SIG-M5 treated with dmso at 0.1 percent for 504 hours (cell line): ENCODE measurements at regions not wholly inside any gene's neighbourhood (a gene's known extent, or its start where the extent isn't known, plus 50 kb on each side); places are given as distances from the start of the nearest gene placed in this dataset.
A peak's percentile ranks its signal among the peaks of the same experiment; 100 is the strongest.

Source experiments
- DNase-seq: peaks from one replicate; lab custom pipeline; 2025; ENCODE audit not compliant: unreplicated experiment; lab: John Stamatoyannopoulos, UW

DNA sequence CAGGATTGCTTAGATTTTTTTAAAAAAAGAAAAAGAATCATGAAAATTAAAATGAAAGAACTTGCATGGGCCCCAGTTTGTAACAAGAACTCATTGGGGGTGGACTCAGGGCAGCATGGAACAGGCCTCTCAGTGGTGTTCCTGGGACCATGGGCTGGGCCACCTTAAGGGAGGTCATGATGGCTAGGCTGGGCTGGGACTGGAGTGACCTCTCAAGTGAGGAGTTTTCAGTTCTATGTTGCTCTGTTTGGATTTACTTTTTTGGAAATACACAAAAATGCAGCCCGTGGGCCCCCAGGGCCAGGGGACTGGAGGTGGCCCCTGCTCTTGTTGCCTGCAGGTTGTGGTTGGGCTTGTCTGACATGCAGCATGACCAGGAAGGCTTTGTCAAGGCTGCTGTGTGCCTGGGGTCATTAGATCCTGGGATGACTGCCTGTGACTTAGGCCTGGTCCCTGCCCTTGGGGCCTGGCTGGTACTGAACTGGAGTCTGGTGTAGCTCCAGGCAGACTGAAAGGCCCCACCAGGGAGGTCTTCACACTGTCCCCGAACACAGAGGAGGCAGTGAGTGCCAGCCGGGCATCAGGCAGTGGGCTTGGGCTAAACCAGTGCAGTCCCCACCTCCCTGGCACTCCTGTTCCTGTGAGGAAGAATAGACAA, 115.6 kb downstream of the GLI2 start:
- DNase-seq = no peak

DNA sequence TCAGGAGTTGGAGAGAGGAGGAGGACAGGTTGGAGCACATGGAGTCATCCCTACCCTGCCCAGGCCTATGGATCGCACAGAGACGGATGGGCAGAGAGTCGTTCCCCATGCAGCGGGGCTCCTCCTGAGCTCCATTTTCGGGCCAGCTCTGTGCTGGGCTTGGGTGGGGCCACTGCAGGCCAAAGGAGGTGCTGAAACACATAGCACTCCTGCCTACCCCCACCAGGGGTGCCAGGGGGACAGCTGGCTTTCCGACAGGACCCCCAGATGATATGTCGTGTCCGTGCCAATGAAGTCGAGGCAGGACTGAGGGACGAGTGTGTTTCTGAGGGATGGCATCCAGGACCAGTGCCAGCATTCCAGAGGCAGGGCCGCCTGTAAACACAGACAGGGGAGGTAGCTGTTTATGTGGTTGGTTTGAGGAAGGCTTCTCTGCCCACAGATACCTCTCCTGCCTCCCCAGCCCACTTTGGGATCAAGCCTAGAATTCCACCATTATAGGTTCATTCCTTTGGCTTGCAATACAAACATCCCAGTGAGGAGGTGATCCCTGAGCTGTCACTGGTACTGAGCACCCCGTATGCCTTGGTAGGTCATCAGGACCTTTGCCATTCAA, 116.6 kb downstream of the GLI2 start:
- DNase-seq = no peak

DNA sequence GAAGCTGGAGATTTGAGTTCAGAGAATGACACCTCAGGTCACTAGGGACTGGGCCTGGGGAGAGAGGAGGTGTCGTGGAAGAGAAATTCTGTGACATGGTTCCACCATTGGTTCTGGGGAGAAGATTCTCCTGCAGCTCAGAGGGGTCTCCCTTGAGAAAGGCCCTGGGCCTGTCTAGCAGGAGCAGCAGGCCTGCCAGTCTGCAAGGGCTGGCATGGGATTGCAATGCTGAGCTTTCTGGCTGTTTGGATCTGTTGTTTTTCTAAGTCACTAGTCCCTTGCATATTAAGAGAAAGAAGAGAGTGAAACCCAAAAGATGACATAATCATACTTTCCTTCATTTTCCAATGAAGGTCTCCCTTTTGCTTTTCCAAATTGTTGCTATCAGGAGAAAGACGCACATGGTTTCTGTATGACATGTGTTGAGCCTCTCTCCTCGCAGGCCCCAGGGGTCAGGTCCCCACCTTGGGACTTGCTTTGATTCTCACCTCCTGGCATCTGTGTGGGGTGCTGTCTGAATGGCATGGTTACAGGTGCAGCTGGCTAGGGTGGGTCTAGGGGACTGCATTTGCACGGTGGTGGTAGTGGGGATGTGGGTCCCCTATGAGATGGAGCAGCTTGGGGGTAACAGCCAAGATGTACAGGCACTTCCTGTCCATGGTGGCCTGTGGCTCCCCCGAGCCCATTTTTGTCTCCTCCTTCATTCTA, 117.8 kb downstream of the GLI2 start:
- DNase-seq = no peak

DNA sequence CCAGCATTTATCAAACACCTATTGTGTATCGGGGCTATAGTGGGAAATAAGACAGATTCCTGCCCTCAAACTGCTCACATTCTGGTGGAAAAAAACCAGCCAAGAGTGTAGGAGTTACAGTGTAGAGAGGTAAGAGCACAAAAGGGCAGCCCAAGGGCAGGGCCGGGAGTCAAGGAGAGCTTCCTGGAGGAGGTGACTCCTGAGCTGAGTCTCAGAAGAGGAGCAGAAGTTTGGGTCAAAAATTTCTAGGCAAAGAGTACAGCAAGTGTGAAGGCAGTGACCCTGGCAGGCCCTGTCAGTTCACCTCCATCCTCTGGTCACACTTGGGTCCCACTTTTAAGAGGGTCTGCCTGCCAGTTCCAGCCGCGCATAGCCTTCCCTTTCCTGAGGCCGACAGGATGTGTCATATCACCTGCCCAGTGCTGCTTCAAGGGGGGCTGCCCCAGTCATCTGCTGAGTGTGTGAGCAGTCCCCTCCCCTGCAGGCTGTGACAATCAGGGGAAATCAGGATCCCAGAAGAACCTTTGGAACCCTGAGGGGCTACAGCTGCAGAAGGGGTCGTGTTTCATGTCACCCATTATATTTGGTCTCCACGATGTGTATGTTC, 118.4 kb downstream of the GLI2 start:
- no peak for DNase-seq

DNA sequence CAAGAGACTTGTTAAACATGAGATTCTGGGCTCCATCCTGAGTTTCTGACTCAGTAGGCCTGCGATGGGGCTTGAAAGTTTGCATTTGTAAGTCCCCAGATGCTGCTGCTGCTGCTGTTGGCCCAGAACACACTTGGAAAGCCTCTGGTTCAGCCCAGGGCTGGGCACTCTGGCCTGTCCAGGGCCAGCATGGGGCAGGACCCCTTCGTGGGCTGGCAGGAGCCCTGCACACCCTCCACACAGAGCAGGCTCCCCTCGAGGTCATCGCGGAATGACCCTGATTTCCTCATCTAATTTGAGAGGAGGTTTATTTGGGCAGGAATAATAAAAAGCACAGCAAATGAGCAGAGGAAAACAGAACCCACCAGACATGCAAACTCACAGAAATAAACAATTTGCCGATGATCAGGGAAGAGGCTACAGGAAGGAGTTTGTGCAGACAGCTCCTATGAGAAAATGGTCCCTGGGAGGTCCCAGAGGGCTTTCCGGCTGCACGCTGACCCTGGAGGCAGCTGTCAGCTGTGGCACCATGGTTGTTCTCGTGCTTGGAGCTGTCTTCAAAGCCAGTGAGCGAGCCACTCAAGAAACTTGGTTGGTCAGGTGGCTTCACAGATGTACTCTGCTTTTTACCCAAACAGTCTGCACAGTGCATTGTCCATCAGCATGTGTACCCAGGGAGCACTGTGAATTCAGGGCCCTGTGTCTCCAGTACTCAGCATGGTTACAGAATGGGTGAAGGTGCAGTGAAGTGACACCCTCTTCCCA, 119.3 kb downstream of the GLI2 start:
- DNase-seq = no peak

DNA sequence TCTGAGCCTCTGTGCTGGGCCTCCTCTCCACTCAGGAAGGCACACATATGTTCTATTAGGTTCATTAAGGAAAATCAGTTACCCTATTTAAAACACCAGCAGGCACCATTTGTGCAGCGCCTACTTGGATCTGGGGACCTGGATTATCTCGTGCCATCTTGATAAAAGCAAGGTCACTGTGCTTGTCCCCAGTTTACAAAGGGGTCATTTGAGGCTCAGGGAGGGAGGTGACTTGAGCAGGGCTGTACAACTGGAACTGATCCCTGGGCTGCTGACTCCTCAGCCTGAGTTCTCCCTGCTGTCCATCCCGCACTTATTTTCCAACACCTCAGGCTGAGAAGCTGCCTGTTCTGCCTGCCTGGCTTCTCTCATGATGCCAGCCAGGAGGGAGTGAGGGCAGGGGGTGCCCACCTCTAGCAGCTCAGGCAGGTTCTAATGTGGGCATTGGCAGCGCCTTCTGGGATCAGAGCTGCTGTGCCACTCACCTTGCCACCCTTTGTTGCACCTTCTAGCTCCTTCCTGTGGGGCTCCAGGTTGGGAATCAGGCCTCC, 120.3 kb downstream of the GLI2 start:
- DNase-seq = no peak

DNA sequence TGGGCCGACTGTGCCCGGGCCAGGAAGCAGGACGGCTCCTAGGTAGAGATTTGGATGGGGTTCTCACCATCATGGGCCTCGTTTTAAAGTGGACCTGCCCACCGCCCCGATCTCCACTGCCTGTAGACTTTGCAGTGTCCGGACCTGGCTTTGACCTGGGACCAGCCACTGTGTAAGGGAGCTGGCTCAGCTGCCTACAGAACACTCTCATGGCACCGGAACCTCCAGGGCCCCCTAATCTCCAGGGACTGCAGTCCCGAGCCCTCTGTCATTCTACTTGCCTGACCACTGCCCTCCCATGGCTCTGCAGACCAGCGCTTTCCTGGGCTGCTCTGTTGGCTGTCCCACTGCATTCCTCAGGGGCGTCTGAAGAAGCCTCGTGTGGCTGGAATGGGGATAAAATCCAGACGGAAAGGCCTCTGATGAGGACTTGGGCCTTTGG, 120.8 kb downstream of the GLI2 start:
- no peak for DNase-seq

DNA sequence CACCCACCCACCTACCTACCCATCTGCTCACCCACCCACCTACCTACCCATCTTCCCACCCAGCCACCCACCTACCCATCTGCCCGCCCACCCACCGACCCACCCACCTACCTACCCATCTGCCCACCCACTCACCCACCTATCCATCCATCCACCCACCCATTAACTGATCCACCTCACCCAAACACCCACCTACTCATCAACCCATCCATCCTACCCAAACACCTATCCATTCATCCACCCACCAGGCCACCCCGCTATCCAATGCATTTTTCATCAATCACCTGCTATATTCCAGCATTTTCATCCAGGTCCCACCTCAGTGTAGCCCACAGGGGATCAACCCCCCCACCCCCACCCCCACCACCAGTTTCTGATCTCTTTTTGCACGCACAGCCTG, 121.8 kb downstream of the GLI2 start:
- no peak for DNase-seq

DNA sequence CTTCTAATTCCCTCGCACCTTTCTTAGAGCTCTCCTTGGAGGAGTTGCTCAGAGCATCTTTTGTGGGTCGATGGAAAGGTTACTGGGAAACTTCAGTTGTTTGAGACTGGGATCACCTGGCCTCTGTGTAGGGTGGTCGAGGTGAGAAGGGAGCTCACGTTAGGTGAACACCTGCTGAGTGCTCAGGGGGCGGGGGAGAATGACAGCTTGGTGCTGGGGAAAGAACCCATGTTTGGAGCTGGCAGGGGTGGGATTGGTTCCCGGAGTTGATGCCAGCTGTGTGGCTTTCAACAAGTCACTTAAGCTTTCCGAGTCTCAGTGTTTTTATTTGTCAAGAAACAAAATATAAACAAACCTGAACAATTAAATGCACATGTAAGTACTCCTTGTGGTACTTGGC, 122.3 kb downstream of the GLI2 start:
- no peak for DNase-seq

DNA sequence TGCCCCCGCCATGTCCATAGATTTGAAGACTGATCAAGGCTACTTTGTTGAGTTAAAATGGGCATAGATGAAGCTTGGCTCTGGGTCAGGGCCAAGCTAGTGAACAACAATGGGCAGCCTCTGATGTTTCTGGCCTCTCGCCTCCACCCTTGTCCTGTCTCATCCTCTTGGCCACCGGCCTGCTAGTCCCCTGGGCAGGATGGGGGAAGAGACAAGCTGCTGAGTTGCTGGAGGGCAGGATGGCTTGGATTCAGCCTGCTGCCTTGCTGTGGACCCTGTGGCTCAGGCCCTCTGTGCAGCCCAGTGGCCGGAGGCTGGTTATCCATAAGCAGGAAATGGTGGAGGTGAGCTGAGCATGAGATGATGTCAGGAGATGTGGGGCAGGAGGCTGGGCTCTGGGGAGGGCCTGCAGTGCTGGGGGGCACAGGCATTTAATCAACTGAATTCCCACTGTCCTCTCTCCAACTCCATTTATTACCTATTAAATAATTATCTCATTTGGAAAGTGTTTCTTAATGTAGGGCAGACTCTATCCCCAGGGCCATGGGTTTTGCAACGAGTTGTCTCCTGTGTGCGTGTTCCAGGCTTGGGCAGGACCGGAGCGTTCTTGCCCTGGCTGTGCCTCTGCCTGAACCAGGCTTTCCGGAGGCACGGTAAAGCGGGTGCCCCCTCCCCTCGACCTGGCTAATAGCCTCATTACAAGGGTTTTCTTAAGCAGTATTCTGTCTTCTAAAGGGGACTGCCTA, 122.9 kb downstream of the GLI2 start:
- no peak for DNase-seq

DNA sequence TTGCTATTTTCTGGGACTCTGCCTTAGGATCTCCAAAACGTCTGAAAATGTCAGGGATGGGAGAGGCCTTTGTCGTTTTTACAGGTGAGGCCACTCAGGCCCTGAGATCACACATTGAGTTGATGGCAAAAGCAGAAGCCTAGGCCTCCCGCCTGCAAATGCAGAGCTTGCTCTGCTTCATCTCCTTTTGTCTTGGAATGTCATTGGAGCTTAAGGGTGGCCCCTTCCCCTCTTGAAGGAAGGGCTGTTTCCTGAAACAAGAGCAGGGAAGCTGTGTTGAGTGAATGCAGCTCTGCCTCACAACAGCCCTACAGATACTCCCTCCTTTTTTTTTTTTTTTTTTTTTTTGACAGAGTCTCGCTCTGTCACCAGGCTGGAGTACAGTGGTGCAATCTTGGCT, 123.5 kb downstream of the GLI2 start:
- DNase-seq = no peak

DNA sequence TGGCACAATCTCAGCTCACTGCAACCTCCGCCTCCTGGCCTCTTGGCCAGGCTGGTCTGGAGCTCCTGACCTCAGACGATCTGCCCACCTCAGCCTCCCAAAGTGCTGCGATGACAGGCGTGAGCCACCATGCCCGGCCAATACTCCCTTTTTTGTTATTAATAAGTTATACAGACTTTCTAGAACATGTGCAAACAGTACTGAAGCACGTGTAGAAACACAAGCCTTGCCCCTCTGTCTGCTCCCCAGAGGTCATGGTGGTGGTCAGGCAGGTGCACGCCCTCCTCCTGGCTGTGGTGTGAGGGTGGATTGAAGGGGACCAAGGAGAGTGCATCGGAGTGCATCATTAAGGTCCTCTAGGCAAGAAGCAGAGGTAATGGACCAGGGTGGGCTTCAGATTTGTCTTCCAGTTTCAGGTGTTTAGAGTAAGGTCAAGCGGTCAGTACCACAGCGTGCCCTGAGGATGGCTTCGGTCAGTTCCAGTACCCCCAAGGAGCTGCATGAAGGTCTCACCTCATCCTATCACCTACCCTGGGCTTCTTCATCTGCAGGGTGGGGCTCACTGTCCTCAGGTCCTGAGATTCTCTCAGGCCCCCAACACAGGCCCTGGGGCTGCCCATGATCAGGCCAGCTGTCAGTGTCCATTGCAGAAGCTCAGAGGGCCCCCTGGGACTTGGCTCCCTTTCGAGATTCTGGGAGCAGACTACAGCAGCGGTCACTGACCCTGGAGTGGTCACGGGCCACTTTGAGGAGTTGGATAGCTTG, 124.3 kb downstream of the GLI2 start:
- DNase-seq = no peak

DNA sequence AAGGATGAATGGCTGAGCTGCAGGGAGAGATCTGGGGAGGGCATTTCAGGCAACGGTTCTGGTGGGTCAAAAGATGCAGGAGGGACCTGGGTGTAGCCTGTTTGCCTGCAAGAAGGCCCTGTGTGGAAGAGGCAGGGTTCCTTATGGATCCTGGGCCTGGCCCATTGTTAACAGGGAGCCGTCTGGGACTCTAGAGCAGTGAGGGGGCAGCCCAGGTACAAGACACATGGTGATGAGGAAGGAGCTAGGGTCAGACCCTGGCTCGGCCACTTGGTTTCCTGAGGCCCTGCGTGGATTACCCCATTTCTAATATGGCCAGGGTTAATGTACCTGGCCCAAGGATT, 124.9 kb downstream of the GLI2 start:
- no peak for DNase-seq

DNA sequence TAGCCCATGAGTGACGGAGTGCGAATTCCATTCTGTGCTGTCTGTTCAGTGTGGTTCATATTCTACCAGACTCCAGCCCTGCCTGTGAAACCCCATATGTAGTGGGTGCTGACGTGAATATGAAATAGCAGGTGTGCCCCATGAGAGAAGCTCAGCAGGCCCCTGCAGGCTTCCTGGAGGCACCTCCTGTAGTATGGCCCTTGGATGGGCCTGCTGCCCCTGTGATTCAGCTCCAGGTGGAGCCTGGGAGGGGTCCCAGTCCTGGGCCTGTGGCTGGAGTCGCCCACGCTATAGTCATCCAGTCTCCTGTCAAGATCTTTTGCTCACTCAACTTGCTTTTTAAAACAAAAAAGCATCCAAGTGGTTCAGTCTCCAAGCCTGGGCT, 125.5 kb downstream of the GLI2 start:
- no peak for DNase-seq

DNA sequence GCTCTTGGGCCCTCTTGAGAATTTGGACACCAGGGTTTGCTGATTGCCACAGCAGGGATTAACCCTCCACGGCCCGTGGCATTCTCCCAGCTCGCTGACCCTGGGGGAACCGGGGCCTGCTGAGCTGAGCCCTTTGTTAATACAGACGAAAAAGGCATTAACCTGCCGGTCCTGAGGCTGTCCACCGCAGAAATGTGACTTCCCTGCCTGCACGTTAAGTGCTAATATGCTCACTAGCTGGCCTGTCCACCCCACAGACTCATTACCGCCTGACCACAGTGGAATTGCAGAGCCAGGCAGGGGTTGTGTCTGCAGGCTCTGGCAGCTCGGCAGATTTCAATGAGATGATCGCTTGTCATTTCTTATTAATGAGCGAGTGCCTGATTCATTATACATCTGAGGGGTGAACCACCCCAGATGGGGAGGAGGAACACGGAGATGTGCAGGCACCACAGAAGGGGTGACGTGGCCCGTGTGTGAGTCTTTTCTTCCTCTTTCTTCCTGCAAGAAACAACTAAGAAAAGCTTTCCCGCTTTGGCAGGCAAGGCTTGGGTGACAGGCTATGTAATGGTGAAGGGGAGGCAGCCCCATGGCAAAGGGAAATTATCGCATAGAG, 126.0 kb downstream of the GLI2 start:
- peak; percentile 8 for DNase-seq

DNA sequence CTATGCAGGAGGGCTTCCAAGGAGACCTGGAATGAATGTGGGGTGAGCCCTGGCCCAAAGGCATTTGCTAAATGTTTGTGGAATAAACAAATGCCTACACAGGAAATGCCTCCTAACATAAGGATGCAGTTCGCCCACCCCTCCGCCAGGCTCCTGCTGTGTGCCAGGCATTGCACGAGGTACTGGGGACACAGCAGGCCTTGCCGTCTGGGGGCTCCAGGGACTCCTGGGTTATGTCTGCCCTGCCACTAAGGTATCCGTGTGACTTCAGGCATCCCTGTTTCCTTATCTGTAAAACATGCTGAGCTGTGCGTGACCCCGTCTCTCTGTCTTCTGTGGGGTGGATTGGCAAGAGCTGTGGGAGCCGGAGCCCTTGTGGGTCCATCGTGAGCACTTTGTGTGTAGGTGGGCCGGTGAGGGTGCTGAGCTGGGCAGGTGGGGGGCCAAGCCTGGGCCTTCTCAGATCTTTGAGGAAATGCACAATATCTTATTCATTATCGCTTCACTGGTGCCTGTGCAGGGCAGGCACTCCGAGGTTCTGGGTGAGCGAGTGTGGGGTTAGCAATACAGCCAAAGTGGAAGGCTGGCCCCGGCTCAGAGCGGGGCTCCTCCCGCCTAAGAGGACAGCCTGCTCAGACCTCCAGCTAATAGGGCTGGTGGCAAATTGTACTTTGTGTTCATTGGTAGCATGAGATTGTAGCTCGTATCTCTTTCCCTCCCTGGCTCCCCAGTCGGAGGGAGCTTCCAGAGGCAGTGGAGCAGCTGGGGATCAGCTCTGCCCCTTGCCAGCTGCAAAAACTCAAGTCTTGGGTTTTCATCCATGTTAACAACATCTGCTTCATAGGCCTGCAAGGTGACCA, 126.8 kb downstream of the GLI2 start:
- no peak for DNase-seq

DNA sequence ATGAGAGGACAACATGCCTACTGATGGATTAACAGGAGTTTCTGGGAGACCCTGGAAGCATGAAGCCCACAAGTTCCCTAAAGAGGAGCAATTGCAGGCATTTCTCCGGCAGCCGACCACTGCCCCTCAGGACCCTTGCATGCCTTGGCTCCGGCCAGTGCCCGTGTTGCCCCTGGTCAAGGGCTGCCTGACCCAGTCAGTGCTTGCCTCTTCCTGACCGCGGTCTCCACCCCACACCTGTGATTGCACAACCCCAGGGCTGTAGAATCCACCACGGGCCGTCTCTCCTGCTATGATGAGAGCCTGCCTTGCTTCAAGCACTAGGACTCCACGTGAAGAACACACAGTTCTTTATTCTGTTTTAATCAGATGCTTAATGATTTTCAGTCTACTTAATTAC, 127.5 kb downstream of the GLI2 start:
- DNase-seq = no peak

DNA sequence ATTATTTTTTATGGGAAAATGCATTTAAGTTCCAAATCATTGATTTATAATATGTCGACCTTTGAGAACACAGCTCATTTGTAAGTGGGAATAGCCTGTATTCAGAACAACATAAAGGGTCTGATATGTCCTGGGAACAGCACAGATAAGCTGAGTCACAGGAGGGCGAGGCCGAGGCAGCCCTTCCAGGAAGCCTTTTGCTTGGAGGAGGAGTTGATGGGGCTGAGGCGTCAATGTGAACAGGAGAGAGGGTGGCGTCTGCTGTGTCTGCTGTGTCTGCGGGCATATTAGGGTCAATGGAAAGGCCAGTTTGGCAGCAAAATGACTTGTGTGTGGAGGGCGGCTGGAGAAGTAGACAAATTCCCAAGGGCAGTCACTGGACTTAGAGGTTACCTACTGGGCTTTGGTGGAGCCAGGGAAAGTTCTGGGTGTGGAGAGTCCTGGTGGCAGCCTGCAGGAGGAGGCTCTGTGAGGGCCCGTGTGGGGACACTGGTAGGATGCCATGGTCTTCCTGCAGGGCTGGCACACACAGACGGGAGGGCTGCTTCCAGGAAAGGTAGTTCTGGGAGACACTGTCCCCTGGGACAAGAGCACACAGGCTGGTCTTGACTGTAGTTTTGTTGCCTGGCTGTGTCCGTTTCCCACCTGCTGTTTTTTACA, 128.1 kb downstream of the GLI2 start:
- DNase-seq = no peak
